ENCODE measurements at regions not wholly inside any gene's neighbourhood (a gene's known extent, or its start where the extent isn't known, plus 50 kb on each side); places are given as distances from the start of the nearest gene placed in this dataset.

- TF ChIP-seq, protein P1, sequence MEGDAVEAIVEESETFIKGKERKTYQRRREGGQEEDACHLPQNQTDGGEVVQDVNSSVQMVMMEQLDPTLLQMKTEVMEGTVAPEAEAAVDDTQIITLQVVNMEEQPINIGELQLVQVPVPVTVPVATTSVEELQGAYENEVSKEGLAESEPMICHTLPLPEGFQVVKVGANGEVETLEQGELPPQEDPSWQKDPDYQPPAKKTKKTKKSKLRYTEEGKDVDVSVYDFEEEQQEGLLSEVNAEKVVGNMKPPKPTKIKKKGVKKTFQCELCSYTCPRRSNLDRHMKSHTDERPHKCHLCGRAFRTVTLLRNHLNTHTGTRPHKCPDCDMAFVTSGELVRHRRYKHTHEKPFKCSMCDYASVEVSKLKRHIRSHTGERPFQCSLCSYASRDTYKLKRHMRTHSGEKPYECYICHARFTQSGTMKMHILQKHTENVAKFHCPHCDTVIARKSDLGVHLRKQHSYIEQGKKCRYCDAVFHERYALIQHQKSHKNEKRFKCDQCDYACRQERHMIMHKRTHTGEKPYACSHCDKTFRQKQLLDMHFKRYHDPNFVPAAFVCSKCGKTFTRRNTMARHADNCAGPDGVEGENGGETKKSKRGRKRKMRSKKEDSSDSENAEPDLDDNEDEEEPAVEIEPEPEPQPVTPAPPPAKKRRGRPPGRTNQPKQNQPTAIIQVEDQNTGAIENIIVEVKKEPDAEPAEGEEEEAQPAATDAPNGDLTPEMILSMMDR (IDR thresholded peaks at IDR 0.05; ENCODE audit: insufficient read depth, low read length) = no peak
- no peak for TF ChIP-seq GABPA (IDR thresholded peaks at IDR 0.05; ENCODE audit: low read depth)
Measured at GRCh38 chr9:93809204-93809940, 145.8 kb downstream of the BARX1 start.

Data from HL-60 (cell line).